ENCODE measurements at regions not wholly inside any gene's neighbourhood (a gene's known extent, or its start where the extent isn't known, plus 50 kb on each side); places are given as distances from the start of the nearest gene placed in this dataset.

GRCh38 chr7:46226860-46227259 is 305.8 kb upstream of the IGFBP3 start:
- TF ChIP-seq, protein P1, sequence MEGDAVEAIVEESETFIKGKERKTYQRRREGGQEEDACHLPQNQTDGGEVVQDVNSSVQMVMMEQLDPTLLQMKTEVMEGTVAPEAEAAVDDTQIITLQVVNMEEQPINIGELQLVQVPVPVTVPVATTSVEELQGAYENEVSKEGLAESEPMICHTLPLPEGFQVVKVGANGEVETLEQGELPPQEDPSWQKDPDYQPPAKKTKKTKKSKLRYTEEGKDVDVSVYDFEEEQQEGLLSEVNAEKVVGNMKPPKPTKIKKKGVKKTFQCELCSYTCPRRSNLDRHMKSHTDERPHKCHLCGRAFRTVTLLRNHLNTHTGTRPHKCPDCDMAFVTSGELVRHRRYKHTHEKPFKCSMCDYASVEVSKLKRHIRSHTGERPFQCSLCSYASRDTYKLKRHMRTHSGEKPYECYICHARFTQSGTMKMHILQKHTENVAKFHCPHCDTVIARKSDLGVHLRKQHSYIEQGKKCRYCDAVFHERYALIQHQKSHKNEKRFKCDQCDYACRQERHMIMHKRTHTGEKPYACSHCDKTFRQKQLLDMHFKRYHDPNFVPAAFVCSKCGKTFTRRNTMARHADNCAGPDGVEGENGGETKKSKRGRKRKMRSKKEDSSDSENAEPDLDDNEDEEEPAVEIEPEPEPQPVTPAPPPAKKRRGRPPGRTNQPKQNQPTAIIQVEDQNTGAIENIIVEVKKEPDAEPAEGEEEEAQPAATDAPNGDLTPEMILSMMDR (IDR thresholded peaks at IDR 0.05) = no peak
- no peak for TF ChIP-seq POLR2A (IDR thresholded peaks at IDR 0.05)
